ENCODE measurements at regions not wholly inside any gene's neighbourhood (a gene's known extent, or its start where the extent isn't known, plus 50 kb on each side); places are given as distances from the start of the nearest gene placed in this dataset.
"Not testable (repeated sequence)": the region's sequence is repeated elsewhere in the genome, so short reads cannot be mapped to it uniquely, and the experiment has no call there.

- peak; percentile 46 for DNase-seq (ENCODE audit: low read depth, low spot score)
Observed at GRCh38 chr15:22665059-22665702, 121.3 kb upstream of the NIPA1 start.

- DNase-seq (ENCODE audit: low read depth, low spot score) = not testable (repeated sequence)
Observed at GRCh38 chr15:22665711-22666110, 120.7 kb upstream of the NIPA1 start.

- not testable (repeated sequence) for DNase-seq (ENCODE audit: low read depth, low spot score)
Observed at GRCh38 chr15:22684786-22685185, 101.7 kb upstream of the NIPA1 start.

GRCh38 chr15:22699881-22700280 is 86.6 kb upstream of the NIPA1 start:
- not testable (repeated sequence) for DNase-seq (ENCODE audit: low read depth, low spot score)

- DNase-seq (ENCODE audit: low read depth, low spot score) = not testable (repeated sequence)
Observed at GRCh38 chr15:22710831-22711341, 75.6 kb upstream of the NIPA1 start.

- DNase-seq (ENCODE audit: low read depth, low spot score) = not testable (repeated sequence)
Observed at GRCh38 chr15:22713933-22714332, 72.5 kb upstream of the NIPA1 start.

- DNase-seq (ENCODE audit: low read depth, low spot score) = not testable (repeated sequence)
Observed at GRCh38 chr15:22714358-22715132, 71.9 kb upstream of the NIPA1 start.

GRCh38 chr15:22715133-22715845 is 71.2 kb upstream of the NIPA1 start:
- DNase-seq (ENCODE audit: low read depth, low spot score) = not testable (repeated sequence)

- DNase-seq (ENCODE audit: low read depth, low spot score) = not testable (repeated sequence)
Observed at GRCh38 chr15:22719980-22720379, 66.5 kb upstream of the NIPA1 start.

- DNase-seq (ENCODE audit: low read depth, low spot score) = not testable (repeated sequence)
Observed at GRCh38 chr15:22726104-22726503, 60.3 kb upstream of the NIPA1 start.

- DNase-seq (ENCODE audit: low read depth, low spot score) = not testable (repeated sequence)
Observed at GRCh38 chr15:22735067-22735466, 51.4 kb upstream of the NIPA1 start.

GRCh38 chr15:22735781-22736180 is 50.7 kb upstream of the NIPA1 start:
- DNase-seq (ENCODE audit: low read depth, low spot score) = no peak

- not testable (repeated sequence) for DNase-seq (ENCODE audit: low read depth, low spot score)
Observed at GRCh38 chr15:22736200-22736599, 50.2 kb upstream of the NIPA1 start.
